Mesenchymal stem cell (in vitro differentiated cells and primary cell): ENCODE measurements at regions not wholly inside any gene's neighbourhood (a gene's known extent, or its start where the extent isn't known, plus 50 kb on each side); places are given as distances from the start of the nearest gene placed in this dataset.
"Not testable (repeated sequence)": the region's sequence is repeated elsewhere in the genome, so short reads cannot be mapped to it uniquely, and the experiment has no call there.

Experiments
- DNase-seq: peaks from one replicate; pipeline ENCODE4 v3.0.0-alpha.2; 2013
- H2AFZ ChIP-seq: one replicate; pipeline ENCODE4 v1.6.1; 2013; ENCODE audit warnings: low read depth, mild to moderate bottlenecking, control low read depth, inconsistent platforms, low read length, moderate library complexity
- H2AK5ac ChIP-seq: 2 replicates; pipeline ENCODE4 v1.6.1; 2013; ENCODE audit warnings: low read length, moderate library complexity, mild to moderate bottlenecking, inconsistent platforms; ENCODE audit not compliant: severe bottlenecking
- H2BK120ac ChIP-seq: one replicate; pipeline ENCODE4 v1.6.1; 2013; ENCODE audit warnings: low read depth, mild to moderate bottlenecking, inconsistent platforms, low read length, moderate library complexity
- H2BK12ac ChIP-seq, 2 experiments: one replicate each; pipeline ENCODE4 v1.6.1; 2013; ENCODE audit warnings: inconsistent platforms in 2 of 2, low read length in 2 of 2, mild to moderate bottlenecking in 2 of 2, moderate library complexity in 2 of 2, control low read depth in 1 of 2
- H2BK15ac ChIP-seq: one replicate; pipeline ENCODE4 v1.6.1; 2013; ENCODE audit warnings: mild to moderate bottlenecking, low read depth, inconsistent platforms; ENCODE audit not compliant: poor library complexity, severe bottlenecking
- H2BK5ac ChIP-seq: 2 replicates; pipeline ENCODE4 v1.6.1; 2013; ENCODE audit warnings: low read depth, mild to moderate bottlenecking, low read length, control low read depth, inconsistent platforms; ENCODE audit not compliant: poor library complexity, severe bottlenecking
- H3K14ac ChIP-seq, 2 experiments: one replicate each; pipeline ENCODE4 v1.6.1; 2013; ENCODE audit warnings: inconsistent platforms in 2 of 2, low read length in 2 of 2, control low read depth in 1 of 2, mild to moderate bottlenecking in 1 of 2, moderate library complexity in 1 of 2
- H3K18ac ChIP-seq, 2 experiments: one replicate each; pipeline ENCODE4 v1.6.1; 2013; ENCODE audit warnings: inconsistent platforms in 2 of 2, low read length in 2 of 2, control low read depth in 1 of 2, low read depth in 1 of 2, mild to moderate bottlenecking in 1 of 2
- H3K23ac ChIP-seq, 2 experiments: one replicate each; pipeline ENCODE4 v1.6.1; 2013; ENCODE audit warnings: inconsistent platforms in 2 of 2, low read length in 2 of 2, mild to moderate bottlenecking in 2 of 2, moderate library complexity in 2 of 2, control low read depth in 1 of 2
- H3K27ac ChIP-seq: 2 replicates; pipeline ENCODE4 v1.5.1; 2013; ENCODE audit warnings: mild to moderate bottlenecking, moderate library complexity, low read length, control low read depth, inconsistent platforms; ENCODE audit not compliant: poor library complexity, severe bottlenecking
- H3K27me3 ChIP-seq, 2 experiments: 2 replicates each; pipeline versions ENCODE4 v1.6.1 to v1.7.0; 2013; ENCODE audit warnings: low read length in 2 of 2, mild to moderate bottlenecking in 2 of 2, moderate library complexity in 2 of 2, control low read depth in 1 of 2, inconsistent platforms in 1 of 2; ENCODE audit not compliant: control insufficient read depth in 1 of 2, insufficient read depth in 1 of 2
- H3K36me3 ChIP-seq, 2 experiments: 2 replicates each; pipeline versions ENCODE4 v1.6.1 to v1.7.0; 2013; ENCODE audit warnings: low read length in 2 of 2, control low read depth in 1 of 2, inconsistent platforms in 1 of 2, low read depth in 1 of 2, mild to moderate bottlenecking in 1 of 2; ENCODE audit not compliant: insufficient read depth in 2 of 2, control insufficient read depth in 1 of 2
- H3K4ac ChIP-seq, 2 experiments: one replicate each; pipeline ENCODE4 v1.6.1; 2013; ENCODE audit warnings: inconsistent platforms in 2 of 2, low read length in 2 of 2, mild to moderate bottlenecking in 2 of 2, moderate library complexity in 2 of 2, control low read depth in 1 of 2, low read depth in 1 of 2
- H3K4me1 ChIP-seq: 2 replicates; pipeline ENCODE4 v1.6.1; 2013; ENCODE audit warnings: low read depth, low read length, control low read depth; ENCODE audit not compliant: control insufficient read depth, insufficient read depth
- H3K4me2 ChIP-seq: 2 replicates; pipeline ENCODE4 v1.6.1; 2013; ENCODE audit warnings: low read length, mild to moderate bottlenecking, inconsistent platforms; ENCODE audit not compliant: poor library complexity, severe bottlenecking
- H3K4me3 ChIP-seq, 2 experiments: 2 replicates each; pipeline versions ENCODE4 v1.5.1 to v1.7.0; 2013; ENCODE audit warnings: low read length in 2 of 2, mild to moderate bottlenecking in 2 of 2, control low read depth in 1 of 2, low read depth in 1 of 2; ENCODE audit not compliant: insufficient read depth in 1 of 2
- H3K79me1 ChIP-seq: replicated peaks from 2 replicates; pipeline ENCODE4 v1.6.1; 2013; ENCODE audit warnings: mild to moderate bottlenecking, control low read depth, low read length, inconsistent platforms; ENCODE audit not compliant: poor library complexity, severe bottlenecking
- H3K9ac ChIP-seq: 2 replicates; pipeline ENCODE4 v1.7.0; 2013; ENCODE audit warnings: mild to moderate bottlenecking, low read length, moderate library complexity
- H3K9me3 ChIP-seq: 2 replicates; pipeline ENCODE4 v1.7.0; 2013; ENCODE audit warnings: mild to moderate bottlenecking, low read length; ENCODE audit not compliant: control insufficient read depth
- H4K8ac ChIP-seq: one replicate; pipeline ENCODE4 v1.6.1; 2013; ENCODE audit warnings: inconsistent platforms, mild to moderate bottlenecking, low read length, moderate library complexity
- H4K91ac ChIP-seq: one replicate; pipeline ENCODE4 v1.6.1; 2013; ENCODE audit warnings: mild to moderate bottlenecking, low read length, inconsistent platforms
- WGBS: methylation state at CpG from one replicate; pipeline ENCODE4 v1.1.7; 2013; ENCODE audit warnings: mixed read lengths; 5-methylcytosine and 5-hydroxymethylcytosine counted together

GRCh38 chr20:12250661-12251060, 333.0 kb downstream of the BTBD3 start:
- WGBS: 80% methylated on average over 1 of the region's 1 CpG

GRCh38 chr20:12252793-12253192, 335.1 kb downstream of the BTBD3 start:
- Histone ChIP-seq H3K9ac (no peak overlapping the region), H2BK120ac (no peak overlapping the region), H3K4ac (no peak overlapping the region), H2BK15ac (no peak overlapping the region), H3K36me3 (no peaks in the 10 kb centered on the region), H3K4me3 (no peak overlapping the region), H3K4me2 (no peak overlapping the region), H3K23ac (no peak overlapping the region), H3K18ac (no peak overlapping the region), H2AFZ (no peak overlapping the region), H2BK5ac (no peak overlapping the region), H3K9me3 (no peaks in the 10 kb centered on the region), H3K14ac (no peak overlapping the region), H3K27me3 (no peaks in the 10 kb centered on the region), H3K4me1 (no peaks in the 10 kb centered on the region), H3K27ac (no peak overlapping the region), H4K8ac (no peak overlapping the region), H4K91ac (no peak overlapping the region), H2AK5ac (no peak overlapping the region), H2BK12ac (no peak overlapping the region), H3K79me1 (no peaks in the 10 kb centered on the region)
- peak; percentile 45 for DNase-seq
- whole genome bisulfite sequencing: 40% methylated on average over 5 of the region's 7 CpGs

More at GRCh38 chr20:12250661-12251060, 333.0 kb downstream of the BTBD3 start:
- not testable (repeated sequence) for H4K91ac ChIP-seq, H2BK12ac ChIP-seq, H3K4me2 ChIP-seq, H4K8ac ChIP-seq, H3K4me3 ChIP-seq, H2AFZ ChIP-seq, H3K27me3 ChIP-seq, H3K18ac ChIP-seq, H3K36me3 ChIP-seq, DNase-seq, H3K27ac ChIP-seq, H3K4me1 ChIP-seq, H3K14ac ChIP-seq, H2AK5ac ChIP-seq, H2BK15ac ChIP-seq, H3K79me1 ChIP-seq, H3K23ac ChIP-seq, H2BK5ac ChIP-seq, H3K9ac ChIP-seq, H3K4ac ChIP-seq, H2BK120ac ChIP-seq, H3K9me3 ChIP-seq

GRCh38 chr20:12255461-12255970, 337.8 kb downstream of the BTBD3 start:
- Histone ChIP-seq H4K91ac (no peak overlapping the region), H3K9me3 (no peaks in the 10 kb centered on the region), H2BK12ac (no peak overlapping the region), H3K23ac (no peak overlapping the region), H3K27me3 (no peaks in the 10 kb centered on the region), H3K4me1 (no peaks in the 10 kb centered on the region), H2BK5ac (no peak overlapping the region), H3K27ac (no peak overlapping the region), H3K4ac (no peak overlapping the region), H4K8ac (no peak overlapping the region), H3K79me1 (no peaks in the 10 kb centered on the region), H2AFZ (no peak overlapping the region), H3K18ac (no peak overlapping the region), H2BK15ac (no peak overlapping the region), H2AK5ac (no peak overlapping the region), H2BK120ac (no peak overlapping the region), H3K36me3 (no peaks in the 10 kb centered on the region), H3K9ac (no peak overlapping the region), H3K4me2 (no peak overlapping the region), H3K4me3 (no peak overlapping the region), H3K14ac (no peak overlapping the region)
- 70% methylated on average over 3 of the region's 3 CpGs for WGBS
- no peak for DNase-seq

GRCh38 chr20:12256806-12257205, 339.1 kb downstream of the BTBD3 start:
- peak; percentile 0 for DNase-seq
- WGBS: no CpG with 5 or more reads among the region's 1 CpG

More at GRCh38 chr20:12256806-12257205, 339.1 kb downstream of the BTBD3 start:
- H4K91ac ChIP-seq: no peak overlapping the region
- no peak overlapping the region for H2BK120ac ChIP-seq
- H3K36me3 ChIP-seq: no peaks in the 10 kb centered on the region
- no peak overlapping the region for H3K23ac ChIP-seq
- H3K4ac ChIP-seq: no peak overlapping the region
- no peaks in the 10 kb centered on the region for H3K4me1 ChIP-seq
- H3K14ac ChIP-seq: no peak overlapping the region
- H2AFZ ChIP-seq: no peak overlapping the region
- H2BK15ac ChIP-seq: no peak overlapping the region
- no peaks in the 10 kb centered on the region for H3K27me3 ChIP-seq
- no peak overlapping the region for H2BK5ac ChIP-seq
- H4K8ac ChIP-seq: no peak overlapping the region
- H3K18ac ChIP-seq: no peak overlapping the region
- no peak overlapping the region for H3K9ac ChIP-seq
- no peak overlapping the region for H3K4me3 ChIP-seq
- no peak overlapping the region for H3K4me2 ChIP-seq
- no peaks in the 10 kb centered on the region for H3K79me1 ChIP-seq
- no peaks in the 10 kb centered on the region for H3K9me3 ChIP-seq
- no peak overlapping the region for H2BK12ac ChIP-seq
- H2AK5ac ChIP-seq: no peak overlapping the region
- no peak overlapping the region for H3K27ac ChIP-seq
